ENCODE measurements at regions not wholly inside any gene's neighbourhood (a gene's known extent, or its start where the extent isn't known, plus 50 kb on each side); places are given as distances from the start of the nearest gene placed in this dataset.
A peak's percentile ranks its signal among the peaks of the same experiment; 100 is the strongest.

DNA sequence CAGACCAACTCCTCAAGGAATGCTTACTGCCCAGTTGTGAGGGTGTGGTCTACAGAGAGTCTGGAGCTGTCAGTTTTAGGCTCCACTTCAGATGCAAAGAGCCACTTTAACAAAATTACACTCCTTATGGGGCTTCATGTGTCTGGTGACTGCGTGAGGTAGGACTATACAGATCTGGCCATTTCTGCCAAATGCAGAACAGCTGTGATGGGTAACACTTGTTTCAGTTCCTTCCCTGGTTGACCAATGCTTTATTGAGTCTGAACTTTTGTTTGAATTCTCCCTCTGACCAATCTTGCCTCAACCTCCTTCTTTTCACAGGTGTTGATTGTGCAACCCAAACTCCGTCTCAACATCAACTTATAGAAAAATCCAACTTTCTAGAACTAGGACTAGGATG is 181.2 kb downstream of the OMA1 start:
- no peak for DNase-seq

- no peak for DNase-seq
Measured at GRCh38 chr1:58363585-58363984, 182.9 kb downstream of the OMA1 start.

GRCh38 chr1:58361134-58361533 is 185.4 kb downstream of the OMA1 start:
- no peak for DNase-seq

DNA sequence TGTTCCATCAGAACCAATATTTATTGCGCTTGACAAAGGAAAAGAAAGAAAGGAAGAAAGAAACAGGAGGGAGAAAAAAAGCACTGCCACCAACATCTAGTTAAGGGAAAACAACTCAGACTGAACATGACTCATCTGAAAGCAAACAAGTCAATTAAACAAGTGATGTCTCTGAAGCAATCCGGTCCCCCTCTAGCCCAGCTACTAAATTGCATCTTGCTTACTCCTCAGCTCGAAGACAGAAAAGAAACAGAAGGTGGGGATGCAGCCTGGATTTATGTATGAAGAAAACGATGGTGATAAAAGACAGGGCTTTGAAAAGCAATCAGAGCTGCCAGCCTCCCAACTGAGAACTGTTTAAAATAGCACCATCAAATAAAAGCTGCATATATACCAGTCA is 188.2 kb downstream of the OMA1 start:
- DNase-seq = no peak

GRCh38 chr1:58356402-58356801 is 190.1 kb downstream of the OMA1 start:
- no peak for DNase-seq

DNA sequence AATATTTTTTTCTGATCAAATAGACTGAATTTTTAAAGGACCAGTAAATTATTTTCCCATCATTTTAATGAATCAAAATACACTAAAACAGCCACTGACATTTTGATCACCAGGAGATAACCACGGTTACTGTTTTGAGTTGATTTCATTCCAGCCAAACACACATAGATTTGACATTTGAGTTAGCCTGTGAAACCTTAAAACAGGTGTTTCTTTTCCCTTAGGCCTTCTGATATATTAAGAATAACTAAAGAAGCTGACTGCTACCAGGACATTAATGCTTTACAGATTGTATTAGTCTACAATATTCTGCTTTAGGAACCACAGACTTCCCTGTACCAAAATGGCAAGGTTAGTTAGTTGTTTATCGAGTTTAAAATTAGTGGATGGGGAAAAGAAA is 193.4 kb downstream of the OMA1 start:
- no peak for DNase-seq

DNA sequence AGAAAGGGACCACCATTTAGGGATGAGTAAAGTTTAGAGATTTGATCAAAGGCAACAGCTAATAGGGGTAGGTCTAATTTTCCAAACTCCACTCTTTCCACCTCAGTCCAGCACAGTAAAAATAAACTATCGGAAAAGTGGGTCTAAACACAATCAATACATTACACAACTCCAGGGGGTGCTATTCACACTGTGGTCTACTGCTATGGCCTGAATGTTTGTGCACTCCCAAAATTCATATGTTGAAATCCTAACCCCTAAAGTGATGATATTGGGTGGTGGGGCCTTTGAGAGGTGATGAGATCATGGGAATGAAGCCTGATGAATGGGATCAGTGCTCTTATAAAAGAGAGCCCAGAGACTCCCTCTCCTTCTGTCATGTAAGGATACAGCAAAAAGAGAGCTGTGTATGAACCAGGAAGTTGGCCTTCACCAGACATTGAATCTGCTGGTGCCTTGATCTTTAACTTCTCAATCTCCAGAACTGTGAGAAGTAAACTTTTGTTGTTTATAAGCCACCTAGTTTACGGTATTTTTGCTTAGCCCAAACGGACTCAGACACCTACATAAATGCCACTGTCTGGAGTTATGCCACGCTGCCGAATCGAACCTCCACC is 193.9 kb downstream of the OMA1 start:
- DNase-seq = no peak

GRCh38 chr1:58346036-58346355 is 200.5 kb downstream of the OMA1 start:
- DNase-seq = no peak

DNA sequence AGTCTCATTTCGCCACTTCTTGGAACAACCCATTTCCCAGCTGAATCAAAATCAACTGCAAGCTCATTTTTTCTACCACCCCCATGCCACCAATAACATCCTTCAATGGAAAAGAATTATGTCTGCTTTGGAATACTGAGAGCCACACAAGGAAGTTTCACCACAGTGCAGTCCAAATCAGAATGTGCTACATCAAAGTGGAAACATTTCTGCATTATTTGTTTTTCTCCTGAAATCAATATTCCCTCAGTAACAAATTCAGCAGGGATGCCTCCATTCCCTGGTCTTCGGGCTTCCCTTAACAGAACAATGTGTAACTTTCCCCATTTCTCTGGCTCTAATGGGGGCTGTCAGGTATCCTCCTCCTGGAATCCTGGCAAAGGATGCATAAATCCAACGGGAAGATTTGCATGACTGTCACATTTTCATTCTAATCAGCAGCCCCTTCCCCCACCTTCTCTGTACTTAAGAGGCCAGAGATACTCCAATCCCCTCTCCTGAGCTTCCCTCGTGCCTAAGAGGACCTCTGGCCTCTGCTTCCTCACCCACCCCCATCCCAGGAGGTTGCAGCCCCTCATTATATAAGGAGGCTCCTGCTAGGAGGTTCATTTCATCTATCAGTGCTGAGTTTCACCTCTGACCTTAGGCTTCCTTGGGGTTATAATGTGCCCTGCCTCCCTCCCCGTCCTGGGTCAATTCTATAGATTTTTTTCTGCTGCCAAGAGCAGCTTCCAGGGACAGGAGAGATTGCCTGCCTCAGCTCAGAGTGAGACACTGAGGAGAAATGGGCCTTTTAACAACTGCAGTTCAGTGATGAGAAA is 201.1 kb downstream of the OMA1 start:
- DNase-seq = no peak

DNA sequence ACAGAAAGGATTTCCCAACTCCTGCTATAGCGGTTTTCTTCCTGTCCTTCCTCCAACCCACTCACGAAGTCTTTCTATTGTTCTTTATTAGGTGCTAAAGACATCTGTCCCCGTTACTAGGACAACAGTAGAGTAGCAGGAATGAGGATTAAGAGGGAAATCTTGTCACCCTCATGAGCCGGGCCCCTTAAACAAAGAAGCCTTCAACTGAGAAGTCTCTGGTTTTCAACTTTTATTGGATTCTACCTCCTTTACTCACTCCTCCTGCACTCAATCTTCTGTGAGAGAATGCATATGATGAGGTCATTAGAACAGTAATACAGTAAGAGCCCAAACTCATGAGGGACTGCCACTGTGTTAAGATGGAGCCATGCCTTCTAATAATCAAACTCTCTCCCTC is 206.3 kb downstream of the OMA1 start:
- DNase-seq = no peak

DNA sequence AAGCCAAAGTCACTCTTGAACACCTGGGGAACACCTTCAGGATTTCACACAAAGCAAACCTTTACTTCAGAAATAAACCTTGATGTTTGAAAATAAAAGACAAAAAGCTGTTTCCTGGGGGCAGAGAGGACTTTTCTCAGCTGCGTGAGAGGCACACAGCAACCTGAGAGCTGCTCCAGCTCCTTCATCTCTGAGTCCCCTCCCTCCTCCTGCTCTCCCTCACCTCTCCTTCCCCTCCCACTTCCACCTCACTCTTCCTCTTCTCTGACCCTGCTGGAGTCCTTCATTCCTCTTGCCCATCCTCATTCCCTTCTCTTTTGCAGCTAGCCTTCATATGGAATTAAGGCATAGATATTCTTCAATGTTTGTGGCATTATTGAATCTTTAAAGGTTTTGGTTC is 208.4 kb downstream of the OMA1 start:
- no peak for DNase-seq

DNA sequence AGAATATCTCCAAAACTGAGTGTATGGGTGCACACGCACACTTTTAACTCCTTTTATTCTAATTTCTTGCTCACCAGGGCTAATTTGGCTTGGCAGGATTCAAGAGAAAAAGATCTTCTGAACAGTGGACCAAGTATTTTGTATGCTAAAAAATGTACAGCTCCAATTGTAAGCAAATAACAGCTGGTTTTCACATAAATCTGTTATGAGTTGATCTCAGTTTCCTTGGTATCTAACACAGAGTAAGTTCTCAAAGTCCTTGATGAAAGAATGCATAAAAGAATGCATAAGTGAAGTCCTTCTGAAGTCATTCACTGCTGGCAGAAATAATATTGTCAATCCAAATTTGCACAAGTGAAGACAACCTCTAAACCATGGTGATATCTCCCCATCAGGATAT is 213.0 kb downstream of the OMA1 start:
- DNase-seq = no peak

DNA sequence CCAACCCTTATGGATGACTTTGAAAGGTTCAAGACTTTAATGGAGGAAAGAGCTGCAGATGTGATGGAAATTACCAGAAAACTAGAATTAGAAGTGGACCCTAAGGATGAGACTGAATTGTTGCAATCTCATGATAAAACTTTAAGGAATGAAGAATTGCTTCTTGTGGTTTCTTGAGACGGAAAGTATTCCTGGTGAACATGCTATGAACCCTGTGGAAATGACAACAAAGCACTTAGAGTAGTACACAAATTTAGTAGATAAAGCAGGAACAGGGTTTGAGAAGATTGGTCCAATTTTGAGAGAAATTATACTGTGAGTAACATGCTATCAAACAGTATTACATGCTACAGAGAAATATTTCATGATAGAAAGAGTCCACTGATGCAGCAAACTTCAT is 215.4 kb downstream of the OMA1 start:
- no peak for DNase-seq

GRCh38 chr1:58325866-58326265 is 220.7 kb downstream of the OMA1 start:
- DNase-seq = no peak

DNA sequence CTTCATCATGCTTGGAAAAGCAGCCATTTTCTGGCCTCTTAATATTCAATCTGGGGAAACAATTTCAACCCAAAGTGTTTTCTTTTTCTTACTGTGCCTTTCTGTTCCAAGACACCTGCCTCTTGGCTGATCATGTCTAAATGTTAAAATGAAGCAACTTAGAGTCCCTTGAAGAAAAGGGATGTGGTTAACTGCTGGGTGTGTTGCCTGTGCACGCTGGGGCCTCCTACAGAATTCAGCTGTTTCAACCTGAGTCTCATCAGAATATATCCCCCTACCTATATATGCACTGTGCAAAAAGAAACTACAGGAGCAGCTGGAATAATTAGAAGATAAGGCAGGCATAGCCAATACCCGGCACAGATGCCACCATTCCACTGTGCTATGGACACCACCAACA is 222.0 kb downstream of the OMA1 start:
- DNase-seq = peak in 5 of 6 experiments; percentile 1 to 60 (median 11)

DNA sequence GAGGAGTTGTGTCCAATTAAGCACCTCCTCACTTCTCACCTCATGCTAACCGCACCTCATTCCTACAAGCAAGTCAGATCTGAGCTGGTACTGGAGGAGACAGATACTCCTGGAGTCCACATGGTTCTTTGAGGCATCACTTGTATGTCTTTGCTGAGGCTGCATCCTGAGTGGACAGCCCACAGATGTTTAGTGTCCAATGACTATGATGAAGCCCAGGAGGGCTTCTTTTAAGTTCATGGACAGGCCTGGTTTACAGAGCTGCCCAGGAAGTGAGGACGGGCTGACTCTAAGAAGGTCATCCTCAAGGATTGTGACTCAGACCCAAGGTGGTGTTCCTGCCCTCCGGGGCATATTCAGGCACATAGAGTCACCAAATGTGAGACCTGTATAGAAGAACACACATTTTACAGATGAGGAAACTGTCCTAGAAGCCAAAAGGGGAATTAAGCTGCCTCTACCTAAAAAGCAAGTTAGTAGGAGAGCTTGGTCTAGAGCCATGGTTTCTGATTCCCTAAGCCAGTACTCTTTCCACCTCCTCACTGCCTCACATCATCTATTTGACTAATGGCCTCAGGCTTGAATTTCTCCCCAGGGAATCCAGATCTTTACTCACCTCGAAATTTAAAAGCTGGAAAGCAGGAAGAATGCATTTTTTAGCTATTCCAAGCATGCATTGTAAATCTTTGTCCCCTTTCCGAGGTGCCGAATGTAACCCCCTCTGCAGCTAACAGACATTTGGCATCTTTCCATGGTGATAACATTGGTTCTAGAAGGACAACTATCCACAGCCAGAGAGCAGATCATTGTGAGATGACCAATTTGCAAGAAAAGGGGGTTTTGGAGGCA is 228.1 kb downstream of the OMA1 start:
- no peak for DNase-seq

GRCh38 chr1:58317694-58318093 is 228.8 kb downstream of the OMA1 start:
- no peak for DNase-seq

- DNase-seq = no peak
Measured at GRCh38 chr1:58317086-58317485, 229.4 kb downstream of the OMA1 start.

- no peak for DNase-seq
Measured at GRCh38 chr1:58316141-58316540, 230.4 kb downstream of the OMA1 start.

- DNase-seq = no peak
Measured at GRCh38 chr1:58312971-58313563, 233.5 kb downstream of the OMA1 start.

DNA sequence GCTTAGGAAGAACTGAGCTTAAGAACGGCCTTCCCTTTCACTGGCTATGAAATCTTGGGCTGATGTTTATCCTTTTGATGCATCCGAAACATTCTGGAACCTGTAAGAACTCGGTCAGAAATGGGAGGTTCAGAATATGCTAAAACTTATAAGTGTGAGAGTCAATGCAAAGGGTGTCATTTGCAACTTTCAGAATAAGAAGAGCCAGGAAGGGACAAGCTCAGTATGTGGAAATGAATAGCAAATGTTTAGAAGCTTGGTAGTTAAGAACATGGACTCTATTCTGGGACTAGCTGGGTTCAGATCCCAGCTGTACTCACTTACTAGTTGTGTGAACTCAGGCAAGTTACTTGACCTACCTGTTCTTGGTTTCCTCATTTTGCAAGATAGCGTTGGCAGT is 234.1 kb downstream of the OMA1 start:
- DNase-seq = no peak

- DNase-seq = no peak
Measured at GRCh38 chr1:58310881-58311280, 235.6 kb downstream of the OMA1 start.

GRCh38 chr1:58310469-58310868 is 236.1 kb downstream of the OMA1 start:
- no peak for DNase-seq

- DNase-seq = no peak
Measured at GRCh38 chr1:58308206-58308605, 238.3 kb downstream of the OMA1 start.
